HCT116 (cell line): ENCODE measurements at regions not wholly inside any gene's neighbourhood (a gene's known extent, or its start where the extent isn't known, plus 50 kb on each side); places are given as distances from the start of the nearest gene placed in this dataset.

Experiments
- ATAC-seq: fragments of 200-7000 bp; cut with Tn5 transposase; 2 replicates; pipeline ENCODE4 v1.9.1; 2020; ENCODE audit warnings: mild to moderate bottlenecking, moderate library complexity
- BruUV-seq: library from RNA; stranded (reverse); fragments of 400-500 nt; replicated peaks from 2 replicates; lab custom pipeline; 2021; lab: Mats Ljungman, UMichigan
- CTCF ChIA-PET: fragments of 300-600 bp; sonication (Branson Sonifier 250); formaldehyde crosslinking; loops from one replicate; lab custom pipeline; 2021; ENCODE audit warnings: antibody characterized with exemption; lab: Charles Lee
- POLR2A ChIA-PET: fragments of 300-600, 350-600 bp; sonication (Branson Sonifier 250); formaldehyde crosslinking; loops from one replicate; lab custom pipeline; 2021; ENCODE audit warnings: antibody characterized with exemption; lab: Charles Lee
- RAD21 ChIA-PET, 2 experiments: fragments of 300-600 bp; sonication (Branson Sonifier 250); formaldehyde crosslinking; loops; one replicate each; lab custom pipeline; 2023; ENCODE audit warnings: low total read pairs in 2 of 2; ENCODE audit not compliant: uncharacterized antibody in 2 of 2, unreplicated experiment in 2 of 2, low non-redundant PET in 1 of 2; lab: Charles Lee
- DNase-seq: peaks from one replicate; pipeline ENCODE4 v3.0.0-alpha.2; 2010; ENCODE audit warnings: low read depth, low spot score
- H2AFZ ChIP-seq: fragments of 200-600 bp; shearing (Covaris generic), sonication (generic); 2 replicates; pipeline ENCODE4 v1.6.1; 2017; ENCODE audit warnings: low read depth, mixed run types, mixed read lengths, antibody characterized with exemption, low read length; ENCODE audit not compliant: poor library complexity, severe bottlenecking
- H3K27ac ChIP-seq: 2 replicates; pipeline ENCODE4 v1.5.1; 2012; ENCODE audit warnings: low read depth, low read length
- H3K27me3 ChIP-seq: fragments of 200-600 bp; sonication (generic); 2 replicates; pipeline ENCODE4 v1.6.1; 2016; ENCODE audit warnings: mixed run types, low read length, mixed read lengths; ENCODE audit not compliant: insufficient read depth
- H3K36me3 ChIP-seq, 2 experiments: fragments of 200-500 bp in 1 of 2; fragments of 200-600 bp in 1 of 2; sonication (Bioruptor generic) in 1 of 2; sonication (generic) in 1 of 2; 2 replicates each; pipeline versions ENCODE4 v1.5.1 to v1.6.1; 2014 to 2016; ENCODE audit warnings: low read length in 2 of 2, inconsistent platforms in 1 of 2, mixed read lengths in 1 of 2, mixed run types in 1 of 2; ENCODE audit not compliant: insufficient read depth in 2 of 2, control insufficient read depth in 1 of 2
- H3K4me1 ChIP-seq, 2 experiments: fragments of 200-600 bp in 1 of 2; sonication (generic) in 1 of 2; 2 replicates each; pipeline versions ENCODE4 v1.5.1 to v1.6.1; 2012 to 2017; ENCODE audit warnings: low read length in 2 of 2, inconsistent platforms in 1 of 2, mild to moderate bottlenecking in 1 of 2, mixed read lengths in 1 of 2, mixed run types in 1 of 2, moderate library complexity in 1 of 2; ENCODE audit not compliant: insufficient read depth in 2 of 2, control insufficient read depth in 1 of 2
- H3K4me2 ChIP-seq: fragments of 200-600 bp; sonication (generic); 2 replicates; pipeline ENCODE4 v1.6.1; 2017; ENCODE audit warnings: mixed run types, low read length, mixed read lengths
- H3K4me3 ChIP-seq, 2 experiments: fragments of 200-600 bp in 1 of 2; sonication (generic) in 1 of 2; replicated peaks in 1 of 2; 2 replicates each; pipeline ENCODE4 v1.5.1; 2011 to 2016; ENCODE audit warnings: low read length in 2 of 2, control low read depth in 1 of 2, low read depth in 1 of 2, mild to moderate bottlenecking in 1 of 2, mixed read lengths in 1 of 2, mixed run types in 1 of 2
- H3K79me2 ChIP-seq: fragments of 200-600 bp; sonication (generic); 2 replicates; pipeline ENCODE4 v1.6.1; 2017; ENCODE audit warnings: mild to moderate bottlenecking, mixed run types, low read length, moderate library complexity, mixed read lengths; ENCODE audit not compliant: insufficient read depth
- H3K9ac ChIP-seq: fragments of 200-600 bp; sonication (generic); 2 replicates; pipeline ENCODE4 v1.6.1; 2016; ENCODE audit warnings: low read length, mixed read lengths
- H3K9me2 ChIP-seq: fragments of 200-600 bp; sonication (generic), shearing (Covaris generic); 2 replicates; pipeline ENCODE4 v1.6.1; 2017; ENCODE audit warnings: mixed run types, mild to moderate bottlenecking, moderate library complexity; ENCODE audit not compliant: insufficient read depth
- H3K9me3 ChIP-seq, 2 experiments: fragments of 200-500 bp in 1 of 2; fragments of 200-600 bp in 1 of 2; sonication (Bioruptor generic) in 1 of 2; sonication (generic) in 1 of 2; 2 replicates each; pipeline ENCODE4 v1.6.1; 2014 to 2017; ENCODE audit warnings: low read length in 2 of 2, mixed read lengths in 2 of 2, inconsistent platforms in 1 of 2, low read depth in 1 of 2, mild to moderate bottlenecking in 1 of 2, mixed run types in 1 of 2, moderate library complexity in 1 of 2; ENCODE audit not compliant: control insufficient read depth in 1 of 2, insufficient read depth in 1 of 2
- H4K20me1 ChIP-seq: fragments of 200-600 bp; sonication (generic), shearing (Covaris generic); 2 replicates; pipeline ENCODE4 v1.6.1; 2017; ENCODE audit warnings: mixed run types, mild to moderate bottlenecking, moderate library complexity; ENCODE audit not compliant: insufficient read depth
- CBX3 ChIP-seq: IDR thresholded peaks from 2 replicates; pipeline ENCODE4 v1.6.1; 2012; ENCODE audit warnings: low read depth
- CEBPB ChIP-seq: IDR thresholded peaks from 2 replicates; pipeline ENCODE4 v1.6.1; 2012; ENCODE audit warnings: low read depth
- EGR1 ChIP-seq: IDR thresholded peaks from 2 replicates; pipeline ENCODE4 v1.6.1; 2012; ENCODE audit warnings: low read depth
- ELF1 ChIP-seq: IDR thresholded peaks from 2 replicates; pipeline ENCODE4 v1.6.1; 2012; ENCODE audit warnings: low read depth, borderline replicate concordance
- EZH2 ChIP-seq: fragments of 200-600 bp; sonication (generic); IDR thresholded peaks from 2 replicates; pipeline ENCODE4 v1.6.1; 2017; ENCODE audit warnings: antibody characterized with exemption, mixed run types
- EZH2phosphoT487 ChIP-seq: fragments of 200-600 bp; IDR thresholded peaks from 2 replicates; pipeline ENCODE4 v1.6.1; 2018; ENCODE audit warnings: antibody characterized with exemption, borderline replicate concordance
- FOSL1 ChIP-seq: IDR thresholded peaks from 2 replicates; pipeline ENCODE4 v1.6.1; 2012; ENCODE audit warnings: low read depth
- JUND ChIP-seq: IDR thresholded peaks from 2 replicates; pipeline ENCODE4 v1.6.1; 2012
- MAX ChIP-seq: IDR thresholded peaks from 2 replicates; pipeline ENCODE4 v1.6.1; 2012
- POLR2AphosphoS5 ChIP-seq: IDR thresholded peaks from 2 replicates; pipeline ENCODE4 v1.6.1; 2011; ENCODE audit warnings: mild to moderate bottlenecking, low read depth, low read length, moderate library complexity
- RAD21 ChIP-seq: IDR thresholded peaks from 2 replicates; pipeline ENCODE4 v1.6.1; 2012; ENCODE audit warnings: low read depth, mild to moderate bottlenecking
- SIN3A ChIP-seq: IDR thresholded peaks from 2 replicates; pipeline ENCODE4 v1.6.1; 2012; ENCODE audit warnings: low read depth
- SP1 ChIP-seq: IDR thresholded peaks from 2 replicates; pipeline ENCODE4 v1.6.1; 2012; ENCODE audit warnings: low read depth
- SRF ChIP-seq: IDR thresholded peaks from 2 replicates; pipeline ENCODE4 v1.6.1; 2012; ENCODE audit warnings: low read depth
- TCF7L2 ChIP-seq: IDR thresholded peaks from 2 replicates; pipeline ENCODE4 v1.7.0; 2011; ENCODE audit warnings: borderline replicate concordance, inconsistent platforms; ENCODE audit not compliant: insufficient read depth, insufficient read length; ENCODE audit errors: extremely low read depth
- ZNF274 ChIP-seq: fragments of 200-500 bp; sonication (Bioruptor generic); IDR thresholded peaks from 2 replicates; pipeline ENCODE4 v1.6.1; 2014; ENCODE audit warnings: mild to moderate bottlenecking, low read depth, low read length, inconsistent platforms
- intact Hi-C: fragments of 100-400 bp; cut with micrococcal nuclease; formaldehyde crosslinking; loops from 2 replicates; pipeline ENCODE4 v1.10.0; 2022
- TF ChIP-seq, protein P1 (sequence below): IDR thresholded peaks from 2 replicates; pipeline ENCODE4 v1.6.1; 2012
- TF ChIP-seq, protein P2 (sequence below): IDR thresholded peaks from 2 replicates; pipeline ENCODE4 v1.6.1; 2011; ENCODE audit warnings: mild to moderate bottlenecking, low read length, moderate library complexity; ENCODE audit not compliant: insufficient replicate concordance; ENCODE audit errors: extremely low read depth

GRCh38 chr6:141097471-141097870, 1035.3 kb upstream of the GJE1 start:
- no peaks in the 10 kb centered on the region for H3K9me2 ChIP-seq
- no peak for ATAC-seq
- H4K20me1 ChIP-seq: no peaks in the 10 kb centered on the region
- H3K9ac ChIP-seq: no peak overlapping the region
- no peaks in the 10 kb centered on the region for H3K36me3 ChIP-seq
- no peaks in the 10 kb centered on the region for H3K79me2 ChIP-seq
- ChIA-PET RAD21 (no interaction called here), CTCF (no interaction called here), POLR2A (no interaction called here)
- H2AFZ ChIP-seq: no peak overlapping the region
- H3K4me1 ChIP-seq: no peaks in the 10 kb centered on the region
- no TSS peak for BruUV-seq
- H3K9me3 ChIP-seq: no peaks in the 10 kb centered on the region
- H3K27ac ChIP-seq: no peak overlapping the region
- intact Hi-C loops: no loop called here
- no peak overlapping the region for H3K4me2 ChIP-seq
- no peaks in the 10 kb centered on the region for H3K27me3 ChIP-seq
- TF ChIP-seq SP1 (no peak), MAX (no peak), RAD21 (no peak), CEBPB (no peak)
- no peak for DNase-seq
- H3K4me3 ChIP-seq: no peak overlapping the region

GRCh38 chr6:141095308-141095707, 1037.4 kb upstream of the GJE1 start:
- CTCF ChIA-PET: no interaction called here
- no peaks in the 10 kb centered on the region for H4K20me1 ChIP-seq

More at GRCh38 chr6:141095308-141095707, 1037.4 kb upstream of the GJE1 start:
- no peak for DNase-seq
- H3K79me2 ChIP-seq: no peaks in the 10 kb centered on the region
- ATAC-seq: no peak
- POLR2A ChIA-PET: no interaction called here
- H3K4me3 ChIP-seq: no peak overlapping the region
- H3K9ac ChIP-seq: no peak overlapping the region
- H3K4me2 ChIP-seq: no peak overlapping the region
- no TSS peak for BruUV-seq
- no peaks in the 10 kb centered on the region for H3K27me3 ChIP-seq
- no peaks in the 10 kb centered on the region for H3K9me2 ChIP-seq
- H3K9me3 ChIP-seq: no peaks in the 10 kb centered on the region
- no peaks in the 10 kb centered on the region for H3K36me3 ChIP-seq
- no peaks in the 10 kb centered on the region for H3K4me1 ChIP-seq
- RAD21 ChIA-PET: no interaction called here
- intact Hi-C loops: no loop called here
- TF ChIP-seq, protein P1, sequence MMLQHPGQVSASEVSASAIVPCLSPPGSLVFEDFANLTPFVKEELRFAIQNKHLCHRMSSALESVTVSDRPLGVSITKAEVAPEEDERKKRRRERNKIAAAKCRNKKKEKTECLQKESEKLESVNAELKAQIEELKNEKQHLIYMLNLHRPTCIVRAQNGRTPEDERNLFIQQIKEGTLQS: no peak
- no peak for TF ChIP-seq EGR1
- TF ChIP-seq SIN3A: no peak
- no peak for TF ChIP-seq SRF
- TF ChIP-seq, protein P2, sequence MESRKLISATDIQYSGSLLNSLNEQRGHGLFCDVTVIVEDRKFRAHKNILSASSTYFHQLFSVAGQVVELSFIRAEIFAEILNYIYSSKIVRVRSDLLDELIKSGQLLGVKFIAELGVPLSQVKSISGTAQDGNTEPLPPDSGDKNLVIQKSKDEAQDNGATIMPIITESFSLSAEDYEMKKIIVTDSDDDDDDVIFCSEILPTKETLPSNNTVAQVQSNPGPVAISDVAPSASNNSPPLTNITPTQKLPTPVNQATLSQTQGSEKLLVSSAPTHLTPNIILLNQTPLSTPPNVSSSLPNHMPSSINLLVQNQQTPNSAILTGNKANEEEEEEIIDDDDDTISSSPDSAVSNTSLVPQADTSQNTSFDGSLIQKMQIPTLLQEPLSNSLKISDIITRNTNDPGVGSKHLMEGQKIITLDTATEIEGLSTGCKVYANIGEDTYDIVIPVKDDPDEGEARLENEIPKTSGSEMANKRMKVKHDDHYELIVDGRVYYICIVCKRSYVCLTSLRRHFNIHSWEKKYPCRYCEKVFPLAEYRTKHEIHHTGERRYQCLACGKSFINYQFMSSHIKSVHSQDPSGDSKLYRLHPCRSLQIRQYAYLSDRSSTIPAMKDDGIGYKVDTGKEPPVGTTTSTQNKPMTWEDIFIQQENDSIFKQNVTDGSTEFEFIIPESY: no peak
- no peak for TF ChIP-seq ZNF274
- no peak for TF ChIP-seq TCF7L2
- TF ChIP-seq MAX: no peak
- TF ChIP-seq SP1: no peak
- TF ChIP-seq CBX3: no peak
- no peak for TF ChIP-seq FOSL1
- TF ChIP-seq EZH2: no peak
- TF ChIP-seq POLR2AphosphoS5: no peak
- TF ChIP-seq ELF1: no peak
- TF ChIP-seq EZH2phosphoT487: no peak
- TF ChIP-seq JUND: no peak
- TF ChIP-seq RAD21: no peak
- TF ChIP-seq, all 23 proteins: peak for 0
- Histone ChIP-seq H2AFZ (no peak overlapping the region), H3K27ac (no peak overlapping the region)
